GM18867 (cell line): ENCODE measurements at regions not wholly inside any gene's neighbourhood (a gene's known extent, or its start where the extent isn't known, plus 50 kb on each side); places are given as distances from the start of the nearest gene placed in this dataset.
"Not testable (repeated sequence)": the region's sequence is repeated elsewhere in the genome, so short reads cannot be mapped to it uniquely, and the experiment has no call there.

Experiments
- ATAC-seq: cut with Tn5 transposase; IDR thresholded peaks from one replicate; pipeline ENCODE4 v1.9.1; 2021; ENCODE audit warnings: mild to moderate bottlenecking, moderate library complexity; ENCODE audit not compliant: unreplicated experiment

GRCh38 chr13:65623148-65623547 lies 1607.0 kb downstream of the PCDH9 start:
- no peak for ATAC-seq

- no peak for ATAC-seq
Observed at GRCh38 chr13:65615506-65615905, 1614.6 kb downstream of the PCDH9 start.

- ATAC-seq, result no peak
Observed at GRCh38 chr13:65613004-65613403, 1617.1 kb downstream of the PCDH9 start.

- ATAC-seq, result no peak
Observed at GRCh38 chr13:65609350-65609749, 1620.8 kb downstream of the PCDH9 start.

- no peak for ATAC-seq
Observed at GRCh38 chr13:65606622-65607021, 1623.5 kb downstream of the PCDH9 start.

GRCh38 chr13:65605396-65605795 lies 1624.7 kb downstream of the PCDH9 start:
- ATAC-seq, result no peak

GRCh38 chr13:65603160-65603559 lies 1627.0 kb downstream of the PCDH9 start:
- ATAC-seq, result no peak

GRCh38 chr13:65601855-65602254 lies 1628.3 kb downstream of the PCDH9 start:
- no peak for ATAC-seq

- ATAC-seq, result no peak
Observed at GRCh38 chr13:65600702-65601101, 1629.4 kb downstream of the PCDH9 start.

- ATAC-seq, result no peak
Observed at GRCh38 chr13:65597839-65598818, 1632.0 kb downstream of the PCDH9 start.

- ATAC-seq, result no peak
Observed at GRCh38 chr13:65595916-65596315, 1634.2 kb downstream of the PCDH9 start.

GRCh38 chr13:65594298-65594781 lies 1635.8 kb downstream of the PCDH9 start:
- no peak for ATAC-seq

- no peak for ATAC-seq
Observed at GRCh38 chr13:65593298-65593874, 1636.8 kb downstream of the PCDH9 start.

GRCh38 chr13:65592731-65593130 lies 1637.4 kb downstream of the PCDH9 start:
- ATAC-seq, result no peak

GRCh38 chr13:65585346-65585745 lies 1644.8 kb downstream of the PCDH9 start:
- ATAC-seq, result no peak

GRCh38 chr13:65584126-65584525 lies 1646.0 kb downstream of the PCDH9 start:
- ATAC-seq, result no peak

- no peak for ATAC-seq
Observed at GRCh38 chr13:65582160-65582559, 1648.0 kb downstream of the PCDH9 start.

- not testable (repeated sequence) for ATAC-seq
Observed at GRCh38 chr13:65564561-65564960, 1665.6 kb downstream of the PCDH9 start.

GRCh38 chr13:65562305-65562704 lies 1667.8 kb downstream of the PCDH9 start:
- no peak for ATAC-seq

- no peak for ATAC-seq
Observed at GRCh38 chr13:65560936-65561335, 1669.2 kb downstream of the PCDH9 start.

GRCh38 chr13:65555962-65556361 lies 1674.2 kb downstream of the PCDH9 start:
- ATAC-seq, result no peak

- ATAC-seq, result no peak
Observed at GRCh38 chr13:65553096-65553727, 1676.9 kb downstream of the PCDH9 start.
